HCT116 (cell line): ENCODE measurements at regions not wholly inside any gene's neighbourhood (a gene's known extent, or its start where the extent isn't known, plus 50 kb on each side); places are given as distances from the start of the nearest gene placed in this dataset.

Experiments used
- ATAC-seq: fragments of 200-7000 bp; cut with Tn5 transposase; 2 replicates; pipeline ENCODE4 v1.9.1; 2020; ENCODE audit warnings: mild to moderate bottlenecking, moderate library complexity
- BruUV-seq: library from RNA; stranded (reverse); fragments of 400-500 nt; replicated peaks from 2 replicates; lab custom pipeline; 2021; lab: Mats Ljungman, UMichigan
- CTCF ChIA-PET: fragments of 300-600 bp; sonication (Branson Sonifier 250); formaldehyde crosslinking; loops from one replicate; lab custom pipeline; 2021; ENCODE audit warnings: antibody characterized with exemption; lab: Charles Lee
- POLR2A ChIA-PET: fragments of 300-600, 350-600 bp; sonication (Branson Sonifier 250); formaldehyde crosslinking; loops from one replicate; lab custom pipeline; 2021; ENCODE audit warnings: antibody characterized with exemption; lab: Charles Lee
- RAD21 ChIA-PET, 2 experiments: fragments of 300-600 bp; sonication (Branson Sonifier 250); formaldehyde crosslinking; loops; one replicate each; lab custom pipeline; 2023; ENCODE audit warnings: low total read pairs in 2 of 2; ENCODE audit not compliant: uncharacterized antibody in 2 of 2, unreplicated experiment in 2 of 2, low non-redundant PET in 1 of 2; lab: Charles Lee
- DNase-seq: peaks from one replicate; pipeline ENCODE4 v3.0.0-alpha.2; 2010; ENCODE audit warnings: low read depth, low spot score
- H2AFZ ChIP-seq: fragments of 200-600 bp; shearing (Covaris generic), sonication (generic); 2 replicates; pipeline ENCODE4 v1.6.1; 2017; ENCODE audit warnings: low read depth, mixed run types, mixed read lengths, antibody characterized with exemption, low read length; ENCODE audit not compliant: poor library complexity, severe bottlenecking
- H3K27ac ChIP-seq: 2 replicates; pipeline ENCODE4 v1.5.1; 2012; ENCODE audit warnings: low read depth, low read length
- H3K27me3 ChIP-seq: fragments of 200-600 bp; sonication (generic); 2 replicates; pipeline ENCODE4 v1.6.1; 2016; ENCODE audit warnings: mixed run types, low read length, mixed read lengths; ENCODE audit not compliant: insufficient read depth
- H3K36me3 ChIP-seq, 2 experiments: fragments of 200-500 bp in 1 of 2; fragments of 200-600 bp in 1 of 2; sonication (Bioruptor generic) in 1 of 2; sonication (generic) in 1 of 2; 2 replicates each; pipeline versions ENCODE4 v1.5.1 to v1.6.1; 2014 to 2016; ENCODE audit warnings: low read length in 2 of 2, inconsistent platforms in 1 of 2, mixed read lengths in 1 of 2, mixed run types in 1 of 2; ENCODE audit not compliant: insufficient read depth in 2 of 2, control insufficient read depth in 1 of 2
- H3K4me1 ChIP-seq, 2 experiments: fragments of 200-600 bp in 1 of 2; sonication (generic) in 1 of 2; 2 replicates each; pipeline versions ENCODE4 v1.5.1 to v1.6.1; 2012 to 2017; ENCODE audit warnings: low read length in 2 of 2, inconsistent platforms in 1 of 2, mild to moderate bottlenecking in 1 of 2, mixed read lengths in 1 of 2, mixed run types in 1 of 2, moderate library complexity in 1 of 2; ENCODE audit not compliant: insufficient read depth in 2 of 2, control insufficient read depth in 1 of 2
- H3K4me2 ChIP-seq: fragments of 200-600 bp; sonication (generic); 2 replicates; pipeline ENCODE4 v1.6.1; 2017; ENCODE audit warnings: mixed run types, low read length, mixed read lengths
- H3K4me3 ChIP-seq, 2 experiments: fragments of 200-600 bp in 1 of 2; sonication (generic) in 1 of 2; replicated peaks in 1 of 2; 2 replicates each; pipeline ENCODE4 v1.5.1; 2011 to 2016; ENCODE audit warnings: low read length in 2 of 2, control low read depth in 1 of 2, low read depth in 1 of 2, mild to moderate bottlenecking in 1 of 2, mixed read lengths in 1 of 2, mixed run types in 1 of 2
- H3K79me2 ChIP-seq: fragments of 200-600 bp; sonication (generic); 2 replicates; pipeline ENCODE4 v1.6.1; 2017; ENCODE audit warnings: mild to moderate bottlenecking, mixed run types, low read length, moderate library complexity, mixed read lengths; ENCODE audit not compliant: insufficient read depth
- H3K9ac ChIP-seq: fragments of 200-600 bp; sonication (generic); 2 replicates; pipeline ENCODE4 v1.6.1; 2016; ENCODE audit warnings: low read length, mixed read lengths
- H3K9me2 ChIP-seq: fragments of 200-600 bp; sonication (generic), shearing (Covaris generic); 2 replicates; pipeline ENCODE4 v1.6.1; 2017; ENCODE audit warnings: mixed run types, mild to moderate bottlenecking, moderate library complexity; ENCODE audit not compliant: insufficient read depth
- H3K9me3 ChIP-seq, 2 experiments: fragments of 200-500 bp in 1 of 2; fragments of 200-600 bp in 1 of 2; sonication (Bioruptor generic) in 1 of 2; sonication (generic) in 1 of 2; 2 replicates each; pipeline ENCODE4 v1.6.1; 2014 to 2017; ENCODE audit warnings: low read length in 2 of 2, mixed read lengths in 2 of 2, inconsistent platforms in 1 of 2, low read depth in 1 of 2, mild to moderate bottlenecking in 1 of 2, mixed run types in 1 of 2, moderate library complexity in 1 of 2; ENCODE audit not compliant: control insufficient read depth in 1 of 2, insufficient read depth in 1 of 2
- H4K20me1 ChIP-seq: fragments of 200-600 bp; sonication (generic), shearing (Covaris generic); 2 replicates; pipeline ENCODE4 v1.6.1; 2017; ENCODE audit warnings: mixed run types, mild to moderate bottlenecking, moderate library complexity; ENCODE audit not compliant: insufficient read depth
- CEBPB ChIP-seq: IDR thresholded peaks from 2 replicates; pipeline ENCODE4 v1.6.1; 2012; ENCODE audit warnings: low read depth
- EGR1 ChIP-seq: IDR thresholded peaks from 2 replicates; pipeline ENCODE4 v1.6.1; 2012; ENCODE audit warnings: low read depth
- ELF1 ChIP-seq: IDR thresholded peaks from 2 replicates; pipeline ENCODE4 v1.6.1; 2012; ENCODE audit warnings: low read depth, borderline replicate concordance
- EZH2 ChIP-seq: fragments of 200-600 bp; sonication (generic); IDR thresholded peaks from 2 replicates; pipeline ENCODE4 v1.6.1; 2017; ENCODE audit warnings: antibody characterized with exemption, mixed run types
- FOSL1 ChIP-seq: IDR thresholded peaks from 2 replicates; pipeline ENCODE4 v1.6.1; 2012; ENCODE audit warnings: low read depth
- JUND ChIP-seq: IDR thresholded peaks from 2 replicates; pipeline ENCODE4 v1.6.1; 2012
- RAD21 ChIP-seq: IDR thresholded peaks from 2 replicates; pipeline ENCODE4 v1.6.1; 2012; ENCODE audit warnings: low read depth, mild to moderate bottlenecking
- SP1 ChIP-seq: IDR thresholded peaks from 2 replicates; pipeline ENCODE4 v1.6.1; 2012; ENCODE audit warnings: low read depth
- TCF7L2 ChIP-seq: IDR thresholded peaks from 2 replicates; pipeline ENCODE4 v1.7.0; 2011; ENCODE audit warnings: borderline replicate concordance, inconsistent platforms; ENCODE audit not compliant: insufficient read depth, insufficient read length; ENCODE audit errors: extremely low read depth
- ZBTB33 ChIP-seq: IDR thresholded peaks from 2 replicates; pipeline ENCODE4 v1.6.1; 2011; ENCODE audit warnings: mild to moderate bottlenecking, low read length, moderate library complexity; ENCODE audit not compliant: insufficient replicate concordance; ENCODE audit errors: extremely low read depth
- ZNF274 ChIP-seq: fragments of 200-500 bp; sonication (Bioruptor generic); IDR thresholded peaks from 2 replicates; pipeline ENCODE4 v1.6.1; 2014; ENCODE audit warnings: mild to moderate bottlenecking, low read depth, low read length, inconsistent platforms
- intact Hi-C: fragments of 100-400 bp; cut with micrococcal nuclease; formaldehyde crosslinking; loops from 2 replicates; pipeline ENCODE4 v1.10.0; 2022
- TF ChIP-seq, protein P1 (sequence below): IDR thresholded peaks from 2 replicates; pipeline ENCODE4 v1.6.1; 2012

DNA sequence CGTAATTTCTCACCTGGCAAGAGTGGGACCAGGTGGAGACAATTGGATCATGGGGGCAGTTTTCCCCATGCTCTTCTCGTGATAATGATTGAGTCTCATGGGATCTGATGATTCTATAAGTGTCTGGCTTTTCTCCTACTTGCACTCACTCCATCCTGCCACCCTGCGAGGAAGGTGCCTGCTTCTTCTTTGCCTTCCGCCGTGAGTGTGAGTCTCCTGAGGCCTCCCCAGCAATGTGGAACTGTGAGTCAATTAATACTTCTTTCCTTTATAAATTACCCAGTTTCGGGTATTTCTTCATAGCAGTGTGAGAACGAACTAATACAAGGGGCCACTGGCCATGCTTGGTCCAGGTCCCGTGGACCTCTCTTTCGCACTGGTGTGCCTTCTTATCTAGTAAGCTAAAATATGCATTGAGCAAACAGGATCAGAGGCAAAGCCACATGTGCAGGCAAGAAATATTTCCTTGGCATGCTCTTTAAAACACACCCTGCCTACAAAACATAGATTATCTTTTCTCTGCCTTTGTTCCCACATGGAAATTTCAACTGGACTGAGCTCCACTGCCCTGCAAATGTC lies 821.1 kb downstream of the TRIB2 start:
- Histone ChIP-seq H3K9me2 (no peaks in the 10 kb centered on the region), H3K4me2 (no peak overlapping the region), H2AFZ (no peak overlapping the region), H4K20me1 (no peaks in the 10 kb centered on the region), H3K36me3 (no peaks in the 10 kb centered on the region), H3K4me3 (no peak overlapping the region), H3K9me3 (peaks cover 10 to 15% of the 10 kb centered on the region in 2 experiments; a peak in 2 of 4 replicates), H3K9ac (no peak overlapping the region), H3K4me1 (no peaks in the 10 kb centered on the region), H3K27me3 (no peaks in the 10 kb centered on the region), H3K79me2 (no peaks in the 10 kb centered on the region), H3K27ac (no peak overlapping the region)
- intact Hi-C loops, result no loop called here
- TF ChIP-seq EGR1 (no peak), SP1 (no peak), JUND (no peak), CEBPB (no peak), ZBTB33 (no peak), ZNF274 (no peak), ELF1 (no peak), EZH2 (no peak), FOSL1 (no peak), RAD21 (no peak), TCF7L2 (no peak)
- TF ChIP-seq, protein P1, sequence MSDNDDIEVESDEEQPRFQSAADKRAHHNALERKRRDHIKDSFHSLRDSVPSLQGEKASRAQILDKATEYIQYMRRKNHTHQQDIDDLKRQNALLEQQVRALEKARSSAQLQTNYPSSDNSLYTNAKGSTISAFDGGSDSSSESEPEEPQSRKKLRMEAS, result no peak
- RAD21 ChIA-PET, result no interaction called here
- DNase-seq (no peak), ATAC-seq (no peak)
- CTCF ChIA-PET, result no interaction called here
- no TSS peak for BruUV-seq
- POLR2A ChIA-PET, result no interaction called here
